Smooth muscle cell (in vitro differentiated cells): ENCODE measurements at regions not wholly inside any gene's neighbourhood (a gene's known extent, or its start where the extent isn't known, plus 50 kb on each side); places are given as distances from the start of the nearest gene placed in this dataset.

Experiments
- DNase-seq: peaks from one replicate; lab custom pipeline; 2025; ENCODE audit not compliant: unreplicated experiment; lab: John Stamatoyannopoulos, UW
- H2AFZ ChIP-seq: fragments of 200-600 bp; sonication (generic); 2 replicates; pipeline ENCODE4 v1.6.0; 2016; ENCODE audit warnings: antibody characterized with exemption, low read depth, mild to moderate bottlenecking
- H3F3A ChIP-seq: fragments of 200-600 bp; sonication (generic); 2 replicates; pipeline ENCODE4 v1.6.0; 2017; ENCODE audit warnings: antibody characterized with exemption, low read depth
- H3K27ac ChIP-seq: fragments of 200-600 bp; sonication (generic); 2 replicates; pipeline ENCODE4 v1.5.1; 2016; ENCODE audit warnings: low read depth, mild to moderate bottlenecking
- H3K27me3 ChIP-seq: fragments of 200-600 bp; sonication (generic); 2 replicates; pipeline ENCODE4 v1.6.1; 2016; ENCODE audit warnings: low read depth, mild to moderate bottlenecking
- H3K36me3 ChIP-seq: fragments of 200-600 bp; sonication (generic); 2 replicates; pipeline ENCODE4 v1.5.1; 2016; ENCODE audit warnings: low read depth
- H3K4me1 ChIP-seq: fragments of 200-600 bp; sonication (generic); 2 replicates; pipeline ENCODE4 v1.5.1; 2016; ENCODE audit warnings: low read depth
- H3K4me2 ChIP-seq: fragments of 200-600 bp; sonication (generic); 2 replicates; pipeline ENCODE4 v1.6.0; 2016; ENCODE audit warnings: mild to moderate bottlenecking
- H3K4me3 ChIP-seq: fragments of 200-600 bp; sonication (generic); 2 replicates; pipeline ENCODE4 v1.5.1; 2016; ENCODE audit warnings: mild to moderate bottlenecking
- H3K79me2 ChIP-seq: fragments of 200-600 bp; sonication (generic); 2 replicates; pipeline ENCODE4 v1.6.0; 2016; ENCODE audit warnings: low read depth, mild to moderate bottlenecking
- H3K9ac ChIP-seq: fragments of 200-600 bp; sonication (generic); 2 replicates; pipeline ENCODE4 v1.6.0; 2016; ENCODE audit warnings: low read depth
- H3K9me3 ChIP-seq: fragments of 200-600 bp; sonication (generic); replicated peaks from 2 replicates; pipeline ENCODE4 v1.5.1; 2016; ENCODE audit warnings: low read depth
- H4K20me1 ChIP-seq: fragments of 200-600 bp; sonication (generic); 2 replicates; pipeline ENCODE4 v1.6.0; 2016; ENCODE audit warnings: low read depth
- WGBS: methylation state at CpG from one replicate; pipeline ENCODE4 v1.1.7; 2016; ENCODE audit warnings: low lambda C conversion rate; 5-methylcytosine and 5-hydroxymethylcytosine counted together
- TF ChIP-seq, protein P1 (sequence below): fragments of 200-600 bp; sonication (generic); IDR thresholded peaks from 2 replicates; pipeline ENCODE4 v1.5.1; 2017; ENCODE audit warnings: borderline replicate concordance, mild to moderate bottlenecking, antibody characterized with exemption; ENCODE audit not compliant: insufficient read depth, poor library complexity, severe bottlenecking

GRCh38 chr18:31229829-31230228 is 67.2 kb upstream of the DSC1 start:
- Histone ChIP-seq H3K4me2 (no peak overlapping the region), H2AFZ (no peak overlapping the region)

GRCh38 chr18:31230495-31230894 is 67.8 kb upstream of the DSC1 start:
- Histone ChIP-seq H2AFZ (peak overlapping the region; percentile 40), H3K4me2 (no peak overlapping the region), H3K9ac (peak overlapping the region; percentile 52), H3K27ac (peak overlapping the region; percentile 89), H3K36me3 (no peaks in the 10 kb centered on the region), H3K4me1 (peaks cover 7% of the 10 kb centered on the region), H3K27me3 (no peaks in the 10 kb centered on the region), H4K20me1 (no peaks in the 10 kb centered on the region), H3F3A (no peaks in the 10 kb centered on the region), H3K79me2 (no peaks in the 10 kb centered on the region), H3K9me3 (no peaks in the 10 kb centered on the region), H3K4me3 (no peak overlapping the region)
- TF ChIP-seq, protein P1, sequence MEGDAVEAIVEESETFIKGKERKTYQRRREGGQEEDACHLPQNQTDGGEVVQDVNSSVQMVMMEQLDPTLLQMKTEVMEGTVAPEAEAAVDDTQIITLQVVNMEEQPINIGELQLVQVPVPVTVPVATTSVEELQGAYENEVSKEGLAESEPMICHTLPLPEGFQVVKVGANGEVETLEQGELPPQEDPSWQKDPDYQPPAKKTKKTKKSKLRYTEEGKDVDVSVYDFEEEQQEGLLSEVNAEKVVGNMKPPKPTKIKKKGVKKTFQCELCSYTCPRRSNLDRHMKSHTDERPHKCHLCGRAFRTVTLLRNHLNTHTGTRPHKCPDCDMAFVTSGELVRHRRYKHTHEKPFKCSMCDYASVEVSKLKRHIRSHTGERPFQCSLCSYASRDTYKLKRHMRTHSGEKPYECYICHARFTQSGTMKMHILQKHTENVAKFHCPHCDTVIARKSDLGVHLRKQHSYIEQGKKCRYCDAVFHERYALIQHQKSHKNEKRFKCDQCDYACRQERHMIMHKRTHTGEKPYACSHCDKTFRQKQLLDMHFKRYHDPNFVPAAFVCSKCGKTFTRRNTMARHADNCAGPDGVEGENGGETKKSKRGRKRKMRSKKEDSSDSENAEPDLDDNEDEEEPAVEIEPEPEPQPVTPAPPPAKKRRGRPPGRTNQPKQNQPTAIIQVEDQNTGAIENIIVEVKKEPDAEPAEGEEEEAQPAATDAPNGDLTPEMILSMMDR = no peak
- no peak for DNase-seq
- 49% methylated on average over 3 of the region's 3 CpGs for WGBS

More at GRCh38 chr18:31229829-31230228, 67.2 kb upstream of the DSC1 start:
- Histone ChIP-seq H3K4me3 (no peak overlapping the region), H4K20me1 (no peaks in the 10 kb centered on the region), H3K9me3 (no peaks in the 10 kb centered on the region), H3K36me3 (no peaks in the 10 kb centered on the region), H3F3A (no peaks in the 10 kb centered on the region), H3K9ac (peak overlapping the region; percentile 52), H3K79me2 (no peaks in the 10 kb centered on the region), H3K27me3 (no peaks in the 10 kb centered on the region), H3K4me1 (peaks cover 14% of the 10 kb centered on the region), H3K27ac (peak overlapping the region; percentile 89)
- TF ChIP-seq, protein P1 = no peak
- DNase-seq = no peak
- 82% methylated on average over 2 of the region's 2 CpGs for WGBS

DNA sequence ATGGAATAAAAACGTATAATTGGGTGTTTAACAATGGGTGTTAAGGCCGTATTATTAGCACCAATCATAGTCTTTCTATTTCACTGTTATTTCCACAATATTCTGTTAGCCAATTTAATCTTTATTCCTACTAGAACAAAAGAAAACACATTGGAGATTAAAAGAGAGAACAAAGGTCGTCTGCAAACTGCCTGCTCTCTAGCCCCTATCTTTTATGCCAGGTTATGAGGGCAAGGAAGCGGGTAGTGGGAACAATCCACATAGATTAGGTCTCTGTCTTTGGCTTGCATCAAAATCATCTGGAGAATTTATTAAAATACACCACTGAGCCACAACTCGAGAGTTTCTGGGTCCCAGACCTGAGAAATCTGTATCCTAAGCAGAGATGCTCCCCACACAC is 69.4 kb upstream of the DSC1 start:
- H2AFZ ChIP-seq = no peak overlapping the region
- H3K27me3 ChIP-seq = no peaks in the 10 kb centered on the region
- H3K4me1 ChIP-seq = no peaks in the 10 kb centered on the region
- H3K9ac ChIP-seq = no peak overlapping the region
- no peaks in the 10 kb centered on the region for H3K9me3 ChIP-seq
- H3K79me2 ChIP-seq = no peaks in the 10 kb centered on the region
- no peaks in the 10 kb centered on the region for H4K20me1 ChIP-seq
- DNase-seq = no peak
- no peak overlapping the region for H3K27ac ChIP-seq
- 91% methylated on average over 5 of the region's 5 CpGs for WGBS
- H3F3A ChIP-seq = no peaks in the 10 kb centered on the region
- H3K4me2 ChIP-seq = no peak overlapping the region
- no peak overlapping the region for H3K4me3 ChIP-seq
- TF ChIP-seq, protein P1 = no peak
- H3K36me3 ChIP-seq = no peaks in the 10 kb centered on the region

DNA sequence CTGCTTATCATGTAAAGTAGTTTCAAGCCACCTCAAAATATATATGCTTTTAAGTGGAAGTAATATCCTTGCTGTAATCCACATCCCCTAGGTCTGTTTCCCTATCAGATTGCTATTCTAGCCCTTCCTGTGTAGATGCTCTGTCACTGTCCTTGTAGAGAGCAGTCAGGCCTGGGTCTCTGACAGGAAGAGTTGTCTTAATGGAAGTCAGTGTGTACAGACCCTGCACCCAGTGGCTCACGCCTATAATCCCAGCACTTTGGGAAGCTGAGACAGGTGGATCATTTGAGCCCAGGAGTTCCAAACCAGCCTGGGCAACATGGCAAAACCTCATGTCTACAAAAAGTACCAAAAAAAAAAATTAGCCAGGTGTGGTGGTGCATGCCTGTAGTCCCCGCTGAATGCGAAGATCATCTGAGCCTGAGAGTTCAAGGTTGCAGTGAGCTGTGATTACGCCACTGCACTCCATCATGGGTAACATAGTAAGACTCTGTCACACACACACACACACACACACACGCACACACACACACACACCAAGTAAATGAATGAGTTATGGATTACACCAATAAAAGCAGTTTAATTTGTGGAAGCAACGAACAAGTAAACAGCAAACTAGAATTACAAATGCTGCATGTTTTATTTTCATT is 70.2 kb upstream of the DSC1 start:
- Histone ChIP-seq H3K4me1 (no peaks in the 10 kb centered on the region), H3K9me3 (no peaks in the 10 kb centered on the region), H3K4me3 (no peak overlapping the region), H3K27me3 (no peaks in the 10 kb centered on the region), H3K9ac (no peak overlapping the region), H4K20me1 (no peaks in the 10 kb centered on the region), H3K36me3 (no peaks in the 10 kb centered on the region), H3K27ac (no peak overlapping the region), H3K79me2 (no peaks in the 10 kb centered on the region), H3F3A (no peaks in the 10 kb centered on the region), H2AFZ (no peak overlapping the region), H3K4me2 (no peak overlapping the region)
- 91% methylated on average over 6 of the region's 6 CpGs for WGBS
- TF ChIP-seq, protein P1 = no peak
- DNase-seq = no peak
